ENCODE measurements at regions not wholly inside any gene's neighbourhood (a gene's known extent, or its start where the extent isn't known, plus 50 kb on each side); places are given as distances from the start of the nearest gene placed in this dataset.

DNA sequence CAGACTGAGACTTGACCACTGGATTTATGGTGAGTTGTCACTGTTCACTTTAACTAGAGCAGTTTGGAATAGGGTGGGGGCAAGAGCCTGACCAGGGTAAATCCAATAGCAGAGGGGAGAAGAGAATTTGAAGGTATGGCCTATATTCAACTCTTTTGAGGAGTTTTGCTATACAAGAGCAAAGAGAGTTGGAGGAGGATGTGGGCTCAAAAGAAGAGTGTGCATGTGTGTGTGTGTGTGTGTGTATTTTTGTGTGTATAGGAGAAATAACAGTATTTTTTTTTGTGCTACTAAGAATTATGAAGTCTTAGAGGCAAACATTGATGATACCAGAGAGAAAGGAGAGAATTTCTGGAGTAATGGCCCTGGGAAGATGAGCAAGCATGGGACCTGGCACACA is 164.8 kb upstream of the JUN start:
- TF ChIP-seq, protein P1, sequence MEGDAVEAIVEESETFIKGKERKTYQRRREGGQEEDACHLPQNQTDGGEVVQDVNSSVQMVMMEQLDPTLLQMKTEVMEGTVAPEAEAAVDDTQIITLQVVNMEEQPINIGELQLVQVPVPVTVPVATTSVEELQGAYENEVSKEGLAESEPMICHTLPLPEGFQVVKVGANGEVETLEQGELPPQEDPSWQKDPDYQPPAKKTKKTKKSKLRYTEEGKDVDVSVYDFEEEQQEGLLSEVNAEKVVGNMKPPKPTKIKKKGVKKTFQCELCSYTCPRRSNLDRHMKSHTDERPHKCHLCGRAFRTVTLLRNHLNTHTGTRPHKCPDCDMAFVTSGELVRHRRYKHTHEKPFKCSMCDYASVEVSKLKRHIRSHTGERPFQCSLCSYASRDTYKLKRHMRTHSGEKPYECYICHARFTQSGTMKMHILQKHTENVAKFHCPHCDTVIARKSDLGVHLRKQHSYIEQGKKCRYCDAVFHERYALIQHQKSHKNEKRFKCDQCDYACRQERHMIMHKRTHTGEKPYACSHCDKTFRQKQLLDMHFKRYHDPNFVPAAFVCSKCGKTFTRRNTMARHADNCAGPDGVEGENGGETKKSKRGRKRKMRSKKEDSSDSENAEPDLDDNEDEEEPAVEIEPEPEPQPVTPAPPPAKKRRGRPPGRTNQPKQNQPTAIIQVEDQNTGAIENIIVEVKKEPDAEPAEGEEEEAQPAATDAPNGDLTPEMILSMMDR (IDR thresholded peaks at IDR 0.05), result no peak
- TF ChIP-seq POLR2A (IDR thresholded peaks at IDR 0.05), result no peak
